HG03135 (cell line): ENCODE measurements at regions not wholly inside any gene's neighbourhood (a gene's known extent, or its start where the extent isn't known, plus 50 kb on each side); places are given as distances from the start of the nearest gene placed in this dataset.
"Not testable (repeated sequence)": the region's sequence is repeated elsewhere in the genome, so short reads cannot be mapped to it uniquely, and the experiment has no call there.

ENCODE experiments used
- ATAC-seq: cut with Tn5 transposase; IDR thresholded peaks from one replicate; pipeline ENCODE4 v1.9.1; 2021; ENCODE audit warnings: mild to moderate bottlenecking, moderate library complexity; ENCODE audit not compliant: unreplicated experiment

GRCh38 chr2:138298900-138299299, 202.7 kb upstream of the SPOPL start:
- ATAC-seq, result peak; percentile 62

DNA sequence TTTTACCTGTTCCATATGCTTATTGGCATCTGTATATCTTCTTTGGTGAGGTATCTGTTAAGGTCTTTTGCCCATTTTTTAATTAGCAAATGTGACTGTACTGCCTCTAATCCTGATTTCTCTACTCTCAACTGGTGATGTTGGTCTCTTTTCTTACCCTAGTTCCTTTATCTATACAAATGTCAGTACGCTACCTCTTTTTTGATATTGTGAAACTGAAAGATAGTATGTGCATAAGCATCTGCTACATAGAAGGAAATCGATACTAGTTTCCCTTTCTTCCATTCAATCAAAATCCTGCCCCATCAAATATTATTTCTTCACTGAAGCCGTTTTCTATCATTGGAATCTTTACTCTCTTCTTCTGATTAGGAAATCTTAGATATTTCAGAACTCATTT, 194.9 kb upstream of the SPOPL start:
- no peak for ATAC-seq

DNA sequence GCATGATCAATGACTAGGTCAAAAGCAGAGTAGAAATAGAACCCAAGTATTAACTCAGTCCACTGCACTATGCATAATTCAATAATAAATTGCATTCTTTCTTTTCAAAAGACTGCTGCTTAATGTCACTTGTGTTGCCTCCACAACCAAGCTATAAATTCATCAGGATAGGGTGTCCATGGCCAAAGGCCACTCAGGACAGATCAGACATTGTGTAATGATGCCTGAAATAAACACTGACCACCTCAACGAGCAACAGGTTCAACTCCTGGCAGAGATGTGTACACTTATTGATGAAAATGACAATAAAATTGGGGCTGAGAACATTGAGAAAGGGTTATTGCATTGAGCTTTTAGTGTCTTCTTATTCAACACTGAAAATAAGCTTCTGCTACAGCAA, 194.5 kb upstream of the SPOPL start:
- no peak for ATAC-seq

- no peak for ATAC-seq
These were observed 191.8 kb upstream of the SPOPL start for GRCh38 chr2:138309760-138310159.

DNA sequence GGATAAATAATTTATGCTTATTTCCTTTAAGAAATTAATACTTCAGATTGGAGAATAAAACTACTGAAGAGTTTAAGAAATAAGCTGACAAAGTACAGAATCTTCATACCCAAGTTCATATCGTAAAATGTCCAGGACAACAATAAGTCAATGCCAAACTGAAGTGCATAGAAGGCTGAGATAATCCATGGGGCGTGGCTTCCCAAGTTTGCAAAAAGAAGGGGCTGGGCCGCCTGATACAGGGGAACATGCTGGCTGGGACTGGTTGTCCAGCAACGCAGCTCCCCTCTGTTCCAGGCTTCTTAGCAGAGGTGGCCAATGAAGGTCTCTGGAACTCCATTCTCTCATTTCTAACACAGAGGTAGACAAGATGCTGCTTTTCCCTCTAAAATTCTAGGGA, 189.5 kb upstream of the SPOPL start:
- ATAC-seq, result no peak

DNA sequence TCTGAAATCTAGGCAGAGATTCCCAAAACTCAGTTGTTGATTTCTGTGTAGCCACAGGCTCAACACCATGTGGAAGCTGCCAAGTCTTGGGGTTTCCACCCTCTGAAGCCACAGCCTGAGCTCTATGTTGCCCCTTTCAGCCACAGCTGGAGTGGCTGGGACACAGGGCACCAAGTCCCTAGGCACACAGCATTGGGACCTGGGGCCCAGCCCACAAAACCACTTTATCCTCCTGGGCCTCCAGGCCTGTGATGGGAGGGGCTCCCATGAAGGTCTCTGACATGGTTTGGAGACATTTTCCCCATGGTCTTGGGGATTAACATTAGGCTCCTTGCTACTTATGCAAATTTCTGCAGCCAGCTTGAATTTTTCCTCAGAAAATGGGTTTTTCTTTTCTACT, 186.0 kb upstream of the SPOPL start:
- not testable (repeated sequence) for ATAC-seq

DNA sequence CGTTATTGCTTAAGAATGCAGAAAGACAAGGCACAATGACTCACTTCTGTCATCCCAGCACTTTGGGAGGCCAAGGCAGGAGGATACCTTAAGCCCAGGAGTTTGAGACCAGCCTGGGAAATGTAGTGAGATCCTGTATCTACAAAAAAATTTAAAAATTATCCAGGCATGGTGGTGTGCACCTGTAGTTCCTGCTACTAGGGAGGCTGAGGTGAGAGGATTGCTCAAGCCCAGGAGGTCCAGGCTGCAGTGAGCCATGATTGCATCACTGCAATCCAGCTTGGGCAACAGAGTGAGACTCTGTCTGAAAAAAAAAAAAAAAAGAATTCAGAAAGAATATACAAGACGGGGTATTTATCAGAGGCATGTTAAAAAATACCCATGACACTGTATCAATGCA, 182.0 kb upstream of the SPOPL start:
- ATAC-seq, result no peak

DNA sequence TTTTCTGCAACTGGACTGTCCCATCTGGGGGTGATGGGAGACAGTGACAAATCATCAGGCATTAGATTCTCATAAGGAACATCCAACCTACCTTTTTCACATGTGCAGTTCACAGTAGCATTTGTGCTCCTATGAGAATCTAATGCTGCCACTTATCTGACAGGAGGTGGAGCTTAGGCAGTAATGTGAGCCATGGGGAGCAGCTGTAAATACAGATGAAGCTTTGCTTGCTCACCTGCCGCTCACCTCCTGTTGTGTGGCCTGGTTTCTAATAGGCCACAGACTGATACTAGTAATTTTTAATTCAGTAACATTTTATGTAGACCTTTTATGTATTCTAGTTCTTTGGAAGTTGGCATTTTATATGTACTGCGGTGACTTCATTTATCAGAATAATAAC, 180.1 kb upstream of the SPOPL start:
- no peak for ATAC-seq

DNA sequence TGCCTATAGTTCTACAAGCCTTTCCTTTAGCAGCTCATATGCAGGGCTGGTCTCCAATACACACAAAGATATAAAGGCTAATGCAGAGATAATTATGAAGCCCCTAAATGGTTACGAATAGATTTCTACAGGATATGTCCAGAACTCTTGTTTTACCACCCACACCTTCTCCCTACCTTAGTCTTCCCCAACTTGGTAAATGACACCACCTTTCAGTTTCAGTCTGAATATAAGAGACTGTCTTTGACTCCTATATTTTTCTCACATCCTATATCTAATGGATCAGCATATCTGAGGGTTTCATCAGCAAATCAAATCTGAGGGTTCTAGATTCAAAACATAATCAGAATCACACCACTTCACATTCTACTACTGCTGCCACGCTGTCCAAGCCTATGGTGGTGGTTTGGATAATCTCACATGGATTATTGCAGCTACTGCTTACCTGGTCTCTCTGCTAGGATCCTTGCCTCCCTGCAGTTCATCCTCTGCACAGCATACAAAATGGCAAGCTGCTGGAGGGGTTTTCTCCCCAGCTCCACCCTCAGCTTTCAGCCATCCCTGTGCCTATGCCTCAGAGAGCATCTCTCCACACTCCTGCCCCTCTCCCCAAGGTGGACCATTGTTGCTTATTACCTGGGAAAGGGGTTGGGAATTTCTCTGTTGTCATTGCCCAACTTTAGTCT, 178.0 kb upstream of the SPOPL start:
- ATAC-seq, result no peak

DNA sequence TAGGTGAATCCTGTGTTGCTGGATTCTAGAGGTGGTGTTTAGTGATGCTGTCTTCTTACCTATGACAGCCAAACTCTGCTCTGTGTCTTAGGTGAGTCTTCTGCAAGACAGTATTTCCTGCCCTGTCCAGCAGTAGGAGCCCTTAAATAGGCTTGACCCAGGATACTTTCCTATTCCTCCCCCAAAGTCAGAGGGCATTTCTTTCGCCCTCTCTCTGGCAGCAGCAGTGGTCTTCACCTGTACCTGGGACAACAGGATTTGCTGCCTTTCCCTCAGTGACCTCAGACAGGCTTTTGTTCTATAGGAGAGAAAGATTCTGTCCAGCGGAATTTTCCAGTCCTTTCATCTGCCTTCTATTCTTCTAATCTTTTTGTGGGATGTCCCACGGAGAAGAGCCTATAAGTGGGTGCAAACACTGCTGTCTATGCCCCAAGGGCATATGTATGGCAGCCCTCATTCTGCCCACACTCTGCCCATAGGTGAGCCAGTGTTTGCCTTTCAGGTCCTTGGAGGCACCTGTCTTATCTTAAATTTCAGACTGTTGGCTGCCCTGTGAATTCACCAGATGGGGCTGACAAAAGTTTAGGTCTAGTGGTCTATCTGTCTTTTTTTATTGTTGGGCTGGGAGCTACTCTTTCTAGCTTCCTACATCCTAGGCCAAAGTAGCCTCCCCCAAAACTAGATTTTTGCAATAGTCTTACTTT, 177.3 kb upstream of the SPOPL start:
- no peak for ATAC-seq

DNA sequence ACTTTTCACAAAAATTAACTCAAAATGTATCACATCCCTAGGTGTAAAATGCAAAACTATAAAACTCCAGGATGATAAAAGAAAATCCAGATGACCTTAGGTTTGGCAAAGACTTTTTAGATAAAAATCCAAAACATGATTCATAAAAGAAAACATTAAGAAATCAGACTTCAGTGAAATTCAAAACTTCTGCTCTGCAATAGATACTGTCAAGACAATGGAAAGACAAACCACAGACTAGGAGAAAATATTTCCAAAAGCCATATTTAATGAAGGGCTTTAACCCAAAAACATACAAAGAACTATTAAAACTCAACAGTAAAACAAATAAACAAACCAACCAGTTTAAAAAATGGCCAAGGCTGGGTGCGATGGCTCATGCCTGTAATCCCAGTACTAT, 173.6 kb upstream of the SPOPL start:
- no peak for ATAC-seq

DNA sequence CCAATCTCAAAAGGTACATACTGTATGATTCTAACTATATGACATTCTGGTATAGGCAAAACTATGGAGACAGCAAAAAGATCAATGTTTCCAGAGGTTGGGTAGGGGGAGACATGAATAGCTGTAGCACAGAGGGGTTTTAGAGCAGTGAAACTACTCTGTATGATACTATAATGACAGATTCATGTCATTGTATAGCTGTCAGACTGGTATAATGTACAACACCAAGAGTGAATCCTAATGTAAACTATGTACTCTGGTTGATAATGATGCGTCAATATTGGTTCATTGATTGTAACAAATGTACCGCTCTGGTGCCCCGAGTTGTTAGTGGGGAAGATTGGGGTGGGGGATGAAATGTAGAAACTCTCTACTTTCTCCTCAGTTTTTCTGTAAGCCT, 172.4 kb upstream of the SPOPL start:
- ATAC-seq, result no peak

DNA sequence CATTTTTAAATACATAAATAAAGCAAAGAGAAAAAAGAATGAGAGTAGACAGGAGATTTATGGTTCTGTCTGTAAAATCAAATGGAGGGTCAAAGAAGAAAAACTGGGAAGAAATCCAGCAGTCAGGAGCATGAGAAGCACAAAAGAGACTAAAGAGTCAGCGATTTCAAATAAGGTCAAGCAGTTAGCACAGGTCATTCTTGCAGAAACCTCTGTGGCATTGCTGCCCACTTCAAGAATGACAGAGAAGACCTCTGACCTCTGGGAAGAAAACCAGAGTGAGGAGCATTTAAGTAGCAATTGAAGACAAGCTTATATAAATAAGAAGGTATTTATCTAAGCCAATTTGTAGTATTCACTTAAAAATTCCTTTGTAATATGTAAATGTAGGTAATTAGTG, 172.0 kb upstream of the SPOPL start:
- no peak for ATAC-seq

DNA sequence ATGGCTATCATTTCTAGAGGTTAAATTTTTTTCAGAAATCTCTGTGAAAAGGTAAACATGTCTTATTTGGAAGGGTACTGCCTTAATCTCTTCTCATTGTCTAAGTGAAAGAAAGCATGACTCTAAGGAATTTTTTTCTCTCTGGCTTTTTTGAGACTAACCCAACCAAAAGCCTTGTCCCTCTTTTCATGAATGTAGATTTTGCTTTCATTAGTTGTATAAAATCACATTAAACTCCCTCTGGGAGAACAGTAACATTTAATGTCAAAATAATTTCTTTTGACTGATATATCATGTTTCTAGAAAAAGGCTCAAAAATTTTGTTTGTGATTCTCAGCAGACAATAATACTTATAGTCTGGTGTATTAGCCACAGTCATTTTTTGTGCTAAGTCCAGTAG, 168.4 kb upstream of the SPOPL start:
- no peak for ATAC-seq

DNA sequence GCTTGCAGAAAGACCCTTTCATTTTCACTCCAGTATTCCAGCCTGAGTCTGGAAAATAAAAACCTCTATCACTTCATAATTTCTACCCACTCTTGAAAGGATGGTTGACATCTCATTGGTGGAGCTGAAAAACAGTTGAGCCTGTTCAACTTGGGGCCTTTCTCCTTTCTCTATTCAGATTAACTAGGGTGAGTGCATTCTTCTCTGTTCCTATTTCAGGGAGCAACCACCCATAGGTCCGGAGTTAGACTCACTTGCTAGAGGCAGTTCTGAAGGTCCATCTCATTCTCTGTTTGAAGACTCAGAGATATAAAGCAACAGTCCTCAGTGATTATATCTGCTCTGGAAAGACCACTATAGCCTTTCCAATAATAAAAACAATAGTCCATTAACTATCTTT, 167.9 kb upstream of the SPOPL start:
- ATAC-seq, result no peak

- ATAC-seq, result no peak
These were observed 167.2 kb upstream of the SPOPL start for GRCh38 chr2:138334323-138334722.

DNA sequence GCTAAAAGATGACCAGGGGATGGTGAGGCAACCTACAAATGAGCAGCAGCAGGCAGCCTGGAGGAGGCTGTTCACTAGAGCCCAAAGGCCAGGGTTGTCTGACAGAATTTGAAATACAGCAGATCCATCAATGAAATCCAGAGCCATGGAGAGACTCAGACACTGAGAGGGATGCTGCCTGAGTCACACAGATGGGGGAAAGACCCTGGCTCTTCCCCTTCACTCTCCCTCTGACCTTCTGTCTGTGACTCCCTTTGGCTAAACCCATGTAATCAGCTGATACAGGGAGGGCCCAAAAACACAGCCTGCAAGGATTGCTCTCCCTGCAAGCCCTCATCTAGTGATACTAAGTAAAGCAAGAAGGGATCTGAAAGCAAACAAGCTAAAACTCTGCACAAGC, 166.5 kb upstream of the SPOPL start:
- ATAC-seq, result no peak

DNA sequence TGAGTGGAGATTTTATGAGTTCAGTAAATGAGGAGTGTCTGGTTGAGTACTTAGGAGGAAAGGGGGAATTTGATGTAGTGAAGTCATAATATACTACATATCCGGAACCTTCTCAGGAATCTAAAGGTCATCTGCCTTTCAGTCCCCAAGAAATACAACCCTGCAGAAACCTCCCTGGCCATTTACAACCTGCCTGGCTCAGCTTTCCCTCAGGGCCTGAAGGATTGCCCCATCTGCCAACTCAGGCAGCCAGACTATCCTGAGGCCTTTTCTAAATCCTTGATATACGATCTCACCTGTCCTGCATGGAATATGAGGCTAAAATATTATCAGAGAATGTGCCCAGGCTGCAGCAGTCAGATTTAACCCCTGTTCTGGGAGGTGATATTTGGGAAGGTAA, 165.4 kb upstream of the SPOPL start:
- no peak for ATAC-seq

DNA sequence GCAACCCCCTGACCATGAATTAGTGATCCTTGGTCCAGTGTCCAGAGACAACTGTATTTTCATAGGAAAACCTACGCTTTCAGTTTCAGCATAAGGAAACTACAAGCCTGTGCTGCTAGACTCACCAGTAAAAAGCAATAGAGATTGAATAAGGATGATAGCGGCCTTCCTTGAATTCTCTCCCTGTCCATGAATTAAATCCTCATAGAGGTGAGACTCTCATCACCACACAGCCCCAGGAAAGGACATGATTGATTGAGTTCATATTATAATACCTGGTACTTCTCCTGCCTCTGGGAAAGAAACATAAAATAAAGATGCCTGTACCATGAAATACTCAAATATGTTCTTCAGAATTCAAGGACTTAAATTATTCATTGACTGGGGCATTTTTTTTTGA, 146.3 kb upstream of the SPOPL start:
- no peak for ATAC-seq

GRCh38 chr2:138356178-138356577, 145.4 kb upstream of the SPOPL start:
- ATAC-seq, result no peak

DNA sequence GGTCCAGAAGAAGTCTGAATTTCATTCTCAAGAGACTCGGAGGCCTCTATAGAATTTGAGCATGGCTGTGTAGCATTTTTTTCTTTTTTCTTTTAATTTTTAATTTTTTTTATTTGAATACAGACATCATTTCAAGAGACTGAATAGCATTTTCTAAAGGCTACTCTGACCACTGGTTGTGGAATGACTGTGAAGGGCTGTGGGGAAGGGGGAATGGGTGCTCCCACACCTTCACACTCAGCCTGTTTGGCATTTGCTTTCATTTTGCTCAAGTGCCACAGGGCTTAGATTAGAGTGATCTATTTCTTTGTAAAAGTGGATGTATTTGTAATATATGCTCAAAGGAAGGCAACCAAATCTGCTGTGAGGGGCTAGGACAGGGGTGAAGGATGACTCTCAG, 142.0 kb upstream of the SPOPL start:
- ATAC-seq, result no peak

- no peak for ATAC-seq
These were observed 136.9 kb upstream of the SPOPL start for GRCh38 chr2:138364554-138365162.
